ENCODE measurements at regions not wholly inside any gene's neighbourhood (a gene's known extent, or its start where the extent isn't known, plus 50 kb on each side); places are given as distances from the start of the nearest gene placed in this dataset.

- no peaks in the 10 kb centered on the region for H3K27me3 ChIP-seq
- DNase-seq, result no peak
- H3K27ac ChIP-seq, result no peak overlapping the region
- H3K4me1 ChIP-seq, result peaks cover 8% of the 10 kb centered on the region; the same call in 1 of the 2 replicates
- no peak overlapping the region for H3K4me3 ChIP-seq
- no peaks in the 10 kb centered on the region for H3K36me3 ChIP-seq
- H3K9me3 ChIP-seq (replicated peaks), result no peaks in the 10 kb centered on the region
Observed at GRCh38 chr2:62577994-62578781, 72.2 kb upstream of the TMEM17 start.

- no peaks in the 10 kb centered on the region for H3K36me3 ChIP-seq
- no peak overlapping the region for H3K4me3 ChIP-seq
- H3K9me3 ChIP-seq (replicated peaks), result no peaks in the 10 kb centered on the region
- H3K27ac ChIP-seq, result no peak overlapping the region
- no peaks in the 10 kb centered on the region for H3K27me3 ChIP-seq
- H3K4me1 ChIP-seq, result peaks cover 8% of the 10 kb centered on the region; the same call in 1 of the 2 replicates
- DNase-seq, result no peak
Observed at GRCh38 chr2:62576276-62576939, 70.4 kb upstream of the TMEM17 start.

GRCh38 chr2:62573936-62574335 lies 67.9 kb upstream of the TMEM17 start:
- Histone ChIP-seq H3K27me3 (no peaks in the 10 kb centered on the region), H3K9me3 (replicated peaks) (no peaks in the 10 kb centered on the region), H3K4me1 (peaks cover 8% of the 10 kb centered on the region; the same call in 1 of the 2 replicates), H3K36me3 (no peaks in the 10 kb centered on the region), H3K4me3 (no peak overlapping the region), H3K27ac (no peak overlapping the region)
- DNase-seq, result no peak

GRCh38 chr2:62573137-62573731 lies 67.2 kb upstream of the TMEM17 start:
- H3K4me3 ChIP-seq, result no peak overlapping the region
- H3K4me1 ChIP-seq, result peaks cover 8% of the 10 kb centered on the region; the same call in 1 of the 2 replicates
- no peaks in the 10 kb centered on the region for H3K9me3 ChIP-seq (replicated peaks)
- H3K36me3 ChIP-seq, result no peaks in the 10 kb centered on the region
- no peak overlapping the region for H3K27ac ChIP-seq
- H3K27me3 ChIP-seq, result no peaks in the 10 kb centered on the region
- no peak for DNase-seq

- DNase-seq, result no peak
- Histone ChIP-seq H3K9me3 (replicated peaks) (no peaks in the 10 kb centered on the region), H3K36me3 (no peaks in the 10 kb centered on the region), H3K4me1 (peaks cover 4% of the 10 kb centered on the region; the same call in 1 of the 2 replicates), H3K27me3 (no peaks in the 10 kb centered on the region), H3K4me3 (no peak overlapping the region), H3K27ac (no peak overlapping the region)
Observed at GRCh38 chr2:62570861-62571698, 65.1 kb upstream of the TMEM17 start.

GRCh38 chr2:62569907-62570841 lies 64.2 kb upstream of the TMEM17 start:
- DNase-seq, result no peak
- Histone ChIP-seq H3K27me3 (no peaks in the 10 kb centered on the region; the same call in 1 of the 2 replicates), H3K36me3 (no peaks in the 10 kb centered on the region), H3K27ac (no peak overlapping the region), H3K4me3 (no peak overlapping the region), H3K4me1 (peaks cover 4% of the 10 kb centered on the region; the same call in 1 of the 2 replicates), H3K9me3 (replicated peaks) (no peaks in the 10 kb centered on the region)

- no peak overlapping the region for H3K27ac ChIP-seq
- no peak for DNase-seq
- no peaks in the 10 kb centered on the region for H3K9me3 ChIP-seq (replicated peaks)
- H3K36me3 ChIP-seq, result no peaks in the 10 kb centered on the region
- H3K27me3 ChIP-seq, result no peaks in the 10 kb centered on the region; the same call in 1 of the 2 replicates
- H3K4me1 ChIP-seq, result peaks cover 2% of the 10 kb centered on the region; the same call in 1 of the 2 replicates
- no peak overlapping the region for H3K4me3 ChIP-seq
Observed at GRCh38 chr2:62568983-62569837, 63.2 kb upstream of the TMEM17 start.

GRCh38 chr2:62568074-62568473 lies 62.1 kb upstream of the TMEM17 start:
- Histone ChIP-seq H3K4me1 (no peaks in the 10 kb centered on the region), H3K27me3 (no peaks in the 10 kb centered on the region; the same call in 1 of the 2 replicates), H3K4me3 (no peak overlapping the region), H3K36me3 (no peaks in the 10 kb centered on the region), H3K9me3 (replicated peaks) (no peaks in the 10 kb centered on the region), H3K27ac (no peak overlapping the region)
- no peak for DNase-seq

- H3K36me3 ChIP-seq, result no peaks in the 10 kb centered on the region
- no peaks in the 10 kb centered on the region for H3K9me3 ChIP-seq (replicated peaks)
- no peak for DNase-seq
- no peak overlapping the region for H3K4me3 ChIP-seq
- H3K27ac ChIP-seq, result no peak overlapping the region
- no peaks in the 10 kb centered on the region for H3K4me1 ChIP-seq
- no peaks in the 10 kb centered on the region; the same call in 1 of the 2 replicates for H3K27me3 ChIP-seq
Observed at GRCh38 chr2:62567669-62568068, 61.7 kb upstream of the TMEM17 start.

- Histone ChIP-seq H3K36me3 (no peaks in the 10 kb centered on the region), H3K4me1 (no peaks in the 10 kb centered on the region), H3K27ac (no peak overlapping the region), H3K4me3 (no peak overlapping the region), H3K9me3 (replicated peaks) (no peaks in the 10 kb centered on the region), H3K27me3 (peaks cover 2% of the 10 kb centered on the region; the same call in 1 of the 2 replicates)
- DNase-seq, result no peak
Observed at GRCh38 chr2:62566847-62567246, 60.9 kb upstream of the TMEM17 start.

- H3K27ac ChIP-seq, result no peak overlapping the region
- H3K27me3 ChIP-seq, result peaks cover 3% of the 10 kb centered on the region; the same call in 1 of the 2 replicates
- H3K9me3 ChIP-seq (replicated peaks), result no peaks in the 10 kb centered on the region
- DNase-seq, result no peak
- no peak overlapping the region for H3K4me3 ChIP-seq
- no peaks in the 10 kb centered on the region for H3K4me1 ChIP-seq
- H3K36me3 ChIP-seq, result no peaks in the 10 kb centered on the region
Observed at GRCh38 chr2:62565309-62565908, 59.4 kb upstream of the TMEM17 start.

- DNase-seq, result no peak
- Histone ChIP-seq H3K4me3 (no peak overlapping the region), H3K4me1 (no peaks in the 10 kb centered on the region), H3K27ac (no peak overlapping the region), H3K9me3 (replicated peaks) (no peaks in the 10 kb centered on the region), H3K36me3 (no peaks in the 10 kb centered on the region), H3K27me3 (peaks cover 3% of the 10 kb centered on the region; the same call in 1 of the 2 replicates)
Observed at GRCh38 chr2:62564380-62565137, 58.6 kb upstream of the TMEM17 start.

All from SJCRH30 (cell line).